NCI-H1105 treated with DMSO at 0.1 percent for 48 hours (cell line): ENCODE measurements at regions not wholly inside any gene's neighbourhood (a gene's known extent, or its start where the extent isn't known, plus 50 kb on each side); places are given as distances from the start of the nearest gene placed in this dataset.
"Not testable (repeated sequence)": the region's sequence is repeated elsewhere in the genome, so short reads cannot be mapped to it uniquely, and the experiment has no call there.

Experiments used
- DNase-seq: peaks from one replicate; lab custom pipeline; 2025; lab: John Stamatoyannopoulos, UW

- peak; percentile 99 for DNase-seq
Observed at GRCh38 chr20:5393218-5393870, 76.6 kb upstream of the PROKR2 start.

- DNase-seq: no peak
Observed at GRCh38 chr20:5390720-5391119, 74.0 kb upstream of the PROKR2 start.

GRCh38 chr20:5386846-5387245 is 70.1 kb upstream of the PROKR2 start:
- DNase-seq: not testable (repeated sequence)

- not testable (repeated sequence) for DNase-seq
Observed at GRCh38 chr20:5381527-5381926, 64.8 kb upstream of the PROKR2 start.

GRCh38 chr20:5377484-5377883 is 60.7 kb upstream of the PROKR2 start:
- no peak for DNase-seq

GRCh38 chr20:5376228-5376627 is 59.5 kb upstream of the PROKR2 start:
- DNase-seq: no peak

GRCh38 chr20:5374171-5374570 is 57.4 kb upstream of the PROKR2 start:
- no peak for DNase-seq

GRCh38 chr20:5372371-5372770 is 55.6 kb upstream of the PROKR2 start:
- DNase-seq: no peak

- no peak for DNase-seq
Observed at GRCh38 chr20:5369629-5370028, 52.9 kb upstream of the PROKR2 start.
